KBM-7 (cell line): ENCODE measurements at regions not wholly inside any gene's neighbourhood (a gene's known extent, or its start where the extent isn't known, plus 50 kb on each side); places are given as distances from the start of the nearest gene placed in this dataset.

Experiments
- DNase-seq: peaks from one replicate; pipeline ENCODE4 v3.0.0-alpha.2; 2015
- in situ Hi-C: fragments of 300-500 bp; cut with MboI; formaldehyde crosslinking; loops from 2 replicates; pipeline ENCODE4 v1.14.3; 2020; ENCODE audit warnings: low sequenced_read_pairs, low pct_unique_long_range_greater_than_20kb, mixed read lengths

DNA sequence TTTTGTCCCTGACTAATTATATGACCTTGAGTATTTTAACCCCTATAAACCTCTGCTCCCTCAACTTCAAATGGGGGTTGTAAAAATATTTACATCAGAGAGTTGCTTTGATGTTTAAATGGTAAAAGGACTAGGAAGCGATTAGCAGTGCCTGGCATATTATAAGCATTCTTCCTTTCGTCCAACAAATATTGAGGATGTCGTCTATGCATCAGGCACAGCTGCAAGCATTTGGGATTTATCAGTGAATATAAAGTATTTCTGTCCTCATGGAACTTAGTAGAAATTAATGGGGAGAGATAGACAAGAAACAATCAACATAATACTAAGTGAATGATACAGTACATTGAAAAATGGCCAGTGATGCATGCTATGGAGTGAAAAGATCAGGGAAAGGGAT, 115.5 kb upstream of the EDNRA start:
- no peak for DNase-seq
- in situ Hi-C loops, result no loop called here

DNA sequence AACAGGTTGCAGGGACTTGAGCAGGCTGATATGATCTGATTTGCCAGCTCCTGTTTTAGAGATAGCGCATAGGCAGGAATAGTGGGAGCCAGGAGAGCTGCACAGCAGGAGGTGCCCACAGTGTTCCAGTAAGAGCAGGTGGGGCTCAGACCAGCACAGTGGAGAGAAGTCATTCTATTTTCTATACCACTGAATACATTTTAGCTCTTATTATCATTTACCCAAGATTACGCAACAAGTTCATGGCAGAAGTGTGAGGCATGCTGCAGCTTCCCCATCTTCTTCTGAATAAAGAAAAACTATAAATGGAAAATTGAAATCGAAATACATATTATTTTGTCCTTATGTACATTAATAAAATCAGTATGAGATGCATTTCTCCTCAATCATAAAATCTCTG, 114.7 kb upstream of the EDNRA start:
- no peak for DNase-seq
- in situ Hi-C loops, result no loop called here

DNA sequence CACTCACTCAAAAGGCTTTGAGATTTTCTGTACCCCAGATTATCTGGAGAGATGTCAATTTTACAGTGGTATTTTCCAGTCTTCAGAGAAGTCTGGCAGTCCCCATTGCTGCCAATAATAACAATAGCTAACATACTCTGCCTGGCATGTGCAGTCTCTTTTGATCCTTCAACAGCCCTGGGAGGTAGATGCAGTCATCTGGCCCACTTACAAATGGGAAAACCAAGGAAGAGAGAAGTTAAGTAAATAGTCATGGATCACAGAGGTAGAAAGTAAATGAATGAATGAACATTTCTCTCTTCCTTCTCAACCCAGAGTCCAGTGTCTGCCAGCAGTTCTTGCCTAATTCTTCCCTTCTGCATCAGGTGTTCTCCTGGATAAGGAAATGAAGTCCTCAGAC, 113.0 kb upstream of the EDNRA start:
- DNase-seq, result no peak
- in situ Hi-C loops, result no loop called here

DNA sequence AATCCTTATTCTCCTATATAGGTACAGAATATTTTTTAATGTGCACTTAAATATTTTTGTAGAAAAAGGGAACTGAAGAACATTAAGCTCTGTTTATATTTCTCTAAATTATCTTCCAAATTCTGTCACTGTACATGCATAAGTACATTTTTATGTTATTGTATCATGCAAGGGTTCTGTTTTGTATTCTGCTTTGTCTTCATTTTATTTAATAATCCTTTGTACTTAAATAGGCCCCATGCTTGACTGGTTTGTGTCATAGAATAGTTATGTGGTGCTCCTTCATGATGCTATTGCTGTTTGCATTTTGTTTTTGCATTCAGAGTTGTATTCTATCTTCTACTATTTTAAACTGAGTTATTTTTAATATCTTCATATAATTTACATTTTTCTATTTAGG, 111.9 kb upstream of the EDNRA start:
- DNase-seq, result no peak
- in situ Hi-C loops, result no loop called here

DNA sequence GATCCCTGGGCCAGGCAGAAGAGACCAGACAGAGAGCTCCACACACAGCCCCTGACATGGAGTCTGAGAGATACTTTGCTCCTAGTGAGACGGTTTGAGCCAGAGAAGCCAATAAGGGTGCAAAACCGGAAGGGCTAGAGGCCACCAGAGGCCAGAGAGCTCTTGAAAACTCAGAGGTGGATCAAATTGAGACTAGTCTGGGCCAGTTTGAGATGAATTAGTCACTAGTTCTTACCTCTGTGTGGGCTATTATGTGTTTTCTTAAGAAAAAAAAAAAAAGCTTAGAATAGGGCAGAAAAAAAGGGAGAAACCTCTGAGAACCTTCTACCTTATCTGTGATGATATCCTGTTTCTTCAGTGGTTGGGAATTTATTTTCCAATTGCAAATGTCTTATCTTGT, 110.4 kb upstream of the EDNRA start:
- in situ Hi-C loops, result no loop called here
- DNase-seq, result no peak

DNA sequence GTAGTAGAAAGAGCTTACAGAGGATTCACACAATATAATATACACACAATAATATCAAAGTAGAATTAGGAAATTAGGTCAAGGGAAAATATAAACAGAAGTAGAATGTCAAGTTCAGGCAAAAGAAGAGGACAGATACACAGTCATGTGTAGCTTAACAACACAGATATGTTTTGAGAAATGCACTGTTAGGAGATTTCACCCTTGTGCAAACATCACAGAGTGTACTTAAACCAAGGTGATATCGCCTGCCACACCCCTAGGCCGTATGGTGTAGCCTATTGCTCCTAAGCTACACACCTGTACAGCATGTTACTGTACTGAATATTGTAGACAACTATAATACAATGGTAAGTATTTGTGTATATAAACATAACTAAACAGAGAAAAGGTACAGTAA, 110.0 kb upstream of the EDNRA start:
- DNase-seq, result no peak
- in situ Hi-C loops, result no loop called here

DNA sequence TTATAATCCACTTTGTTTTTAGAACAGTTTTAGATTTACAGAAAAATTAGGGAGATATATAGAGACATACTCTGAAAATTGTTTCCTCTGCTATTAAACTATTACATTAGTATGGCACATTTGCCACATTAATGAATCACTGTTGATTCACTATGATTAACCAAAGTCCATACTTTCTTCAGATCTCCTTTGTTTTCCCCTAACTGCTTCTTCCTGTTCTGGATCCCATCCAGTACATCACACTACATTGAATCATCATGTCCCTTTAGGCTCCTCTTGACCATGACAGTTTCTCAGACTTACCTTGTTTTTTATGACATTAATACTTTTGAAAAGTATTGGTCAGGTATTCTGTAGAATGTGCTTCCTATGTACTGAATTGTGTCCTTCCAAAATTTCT, 109.2 kb upstream of the EDNRA start:
- in situ Hi-C loops, result no loop called here
- DNase-seq, result no peak

DNA sequence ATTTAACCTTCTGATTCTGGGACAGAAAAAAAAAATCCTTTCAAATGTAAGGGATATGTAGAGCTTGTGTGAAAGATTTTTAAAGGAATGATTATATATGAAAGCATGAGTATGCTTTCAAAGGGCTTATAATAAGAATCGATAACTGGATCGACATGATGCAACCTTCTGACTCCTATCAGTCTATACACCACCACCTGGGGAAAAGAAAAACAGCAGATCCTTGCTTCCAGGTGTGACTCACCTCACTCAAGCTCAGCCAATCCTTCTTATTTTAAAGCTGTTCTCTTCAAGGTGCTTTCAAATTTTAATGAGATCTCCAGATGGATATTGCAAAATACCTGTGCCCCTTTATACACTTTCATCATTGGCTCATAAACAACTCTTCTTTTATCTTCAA, 102.1 kb upstream of the EDNRA start:
- in situ Hi-C loops, result no loop called here
- no peak for DNase-seq

DNA sequence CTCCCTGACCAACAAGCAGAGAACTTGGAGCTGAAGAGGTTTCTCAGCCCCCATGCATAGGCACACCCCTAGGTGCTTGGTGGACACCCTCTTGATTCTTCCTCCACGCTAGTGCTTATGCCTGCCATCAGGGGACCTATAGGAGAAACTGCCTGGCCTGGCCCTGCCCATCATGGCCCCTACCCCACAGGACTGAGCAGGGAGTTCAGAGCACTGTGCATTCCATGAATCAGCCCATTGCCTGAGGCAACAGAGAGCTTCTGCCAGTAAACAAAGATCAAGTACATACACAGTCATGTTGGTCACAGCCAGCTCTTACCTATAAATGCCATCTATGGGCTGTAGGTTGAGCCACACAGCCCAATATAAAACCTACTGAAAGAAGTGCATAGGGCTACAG, 99.1 kb upstream of the EDNRA start:
- DNase-seq, result no peak
- in situ Hi-C loops, result no loop called here

DNA sequence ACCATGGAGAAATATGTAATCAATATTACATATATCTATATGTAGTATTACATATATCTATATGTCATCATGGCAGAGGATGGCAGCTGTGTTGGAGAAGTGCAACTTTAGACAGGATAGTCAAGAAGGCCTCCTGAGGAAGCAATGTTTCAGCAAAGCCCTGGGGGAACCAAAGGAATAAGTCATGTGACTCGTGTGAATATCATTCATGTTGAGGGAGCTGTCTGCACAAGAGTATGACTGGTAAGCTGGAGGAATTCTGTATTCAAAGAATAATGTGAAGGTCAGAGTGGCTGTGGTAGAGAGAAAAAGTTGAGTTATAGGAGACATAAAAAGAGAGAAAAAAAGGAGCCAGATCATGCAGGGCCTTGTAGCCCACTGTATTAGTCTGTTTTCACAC, 92.9 kb upstream of the EDNRA start:
- no peak for DNase-seq

DNA sequence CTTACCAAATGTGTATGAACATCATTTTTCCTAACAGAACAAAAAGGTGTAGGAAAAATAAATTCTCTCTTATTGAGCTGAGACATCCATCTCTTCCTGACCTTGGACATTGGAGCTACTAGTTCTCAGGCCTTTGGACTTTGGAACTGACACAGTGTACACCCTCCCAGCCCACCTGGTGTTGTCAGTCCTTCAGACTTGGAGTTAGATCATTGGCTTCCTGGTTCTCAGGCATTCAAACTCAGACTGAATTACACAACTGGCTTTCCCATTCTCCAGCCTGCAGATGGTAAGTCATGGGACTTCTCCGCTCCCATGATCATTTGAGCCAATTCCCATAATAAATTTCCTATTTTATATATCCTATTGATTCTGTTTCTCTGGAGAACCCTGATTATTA, 84.8 kb upstream of the EDNRA start:
- no peak for DNase-seq
- in situ Hi-C loops, result no loop called here

More for the DNA sequence above, 92.9 kb upstream of the EDNRA start:
- in situ Hi-C loops, result no loop called here

DNA sequence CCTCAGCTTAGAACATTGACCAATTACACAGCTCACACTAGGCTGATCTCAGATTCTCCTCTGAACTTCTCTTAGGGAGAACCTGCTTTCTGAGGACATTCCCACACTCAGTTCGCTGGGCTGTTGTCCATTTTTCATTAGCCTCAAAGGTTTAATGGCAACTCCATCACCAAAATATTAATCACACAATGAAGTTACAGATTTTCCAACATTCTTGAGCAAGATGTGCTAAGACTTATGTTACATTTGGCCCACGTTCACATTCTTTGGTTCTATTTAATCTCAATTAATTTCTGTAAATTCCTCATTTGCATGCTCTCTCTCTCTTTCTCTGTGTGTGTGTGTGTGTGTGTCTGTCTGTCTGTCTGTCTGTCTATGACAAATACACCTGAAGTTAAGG, 82.3 kb upstream of the EDNRA start:
- DNase-seq, result no peak
- in situ Hi-C loops, result no loop called here

DNA sequence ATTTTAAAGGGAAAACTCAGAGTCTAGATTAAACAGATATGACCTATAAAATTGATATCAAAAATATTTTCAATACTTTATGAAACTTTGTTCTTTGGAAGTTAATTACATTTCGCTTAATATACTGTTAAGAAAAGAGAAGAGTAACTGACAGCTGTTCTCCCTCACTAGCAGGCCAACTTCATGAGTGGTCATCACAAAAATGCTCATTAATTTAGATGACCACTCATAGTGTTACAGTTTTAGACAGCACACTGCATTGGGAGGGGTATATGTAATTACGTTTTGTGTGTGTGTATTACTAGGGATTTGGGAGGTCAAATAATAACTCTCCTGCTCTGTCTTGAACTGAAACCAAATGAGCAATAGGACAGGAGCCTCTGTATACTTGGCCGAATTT, 80.2 kb upstream of the EDNRA start:
- in situ Hi-C loops, result no loop called here
- DNase-seq, result no peak

DNA sequence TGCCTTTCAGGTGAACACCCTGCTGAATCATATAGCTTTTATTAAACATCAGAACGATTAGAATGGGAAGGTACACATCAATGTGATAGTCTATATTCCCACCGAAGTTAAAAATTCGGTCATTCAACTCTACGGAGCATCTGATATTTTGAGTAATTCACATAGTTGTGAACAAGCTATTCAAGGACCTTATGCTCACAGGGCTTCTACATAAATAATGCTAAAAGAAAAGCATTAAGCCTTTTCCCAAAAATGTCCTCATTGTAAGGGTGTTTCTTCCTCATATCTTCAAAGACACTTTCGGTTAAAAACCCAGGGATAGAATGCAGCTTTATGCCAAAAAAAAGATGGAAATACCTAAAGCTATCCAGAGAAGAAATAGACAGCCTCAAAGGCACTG, 79.7 kb upstream of the EDNRA start:
- DNase-seq, result no peak
- in situ Hi-C loops, result no loop called here

DNA sequence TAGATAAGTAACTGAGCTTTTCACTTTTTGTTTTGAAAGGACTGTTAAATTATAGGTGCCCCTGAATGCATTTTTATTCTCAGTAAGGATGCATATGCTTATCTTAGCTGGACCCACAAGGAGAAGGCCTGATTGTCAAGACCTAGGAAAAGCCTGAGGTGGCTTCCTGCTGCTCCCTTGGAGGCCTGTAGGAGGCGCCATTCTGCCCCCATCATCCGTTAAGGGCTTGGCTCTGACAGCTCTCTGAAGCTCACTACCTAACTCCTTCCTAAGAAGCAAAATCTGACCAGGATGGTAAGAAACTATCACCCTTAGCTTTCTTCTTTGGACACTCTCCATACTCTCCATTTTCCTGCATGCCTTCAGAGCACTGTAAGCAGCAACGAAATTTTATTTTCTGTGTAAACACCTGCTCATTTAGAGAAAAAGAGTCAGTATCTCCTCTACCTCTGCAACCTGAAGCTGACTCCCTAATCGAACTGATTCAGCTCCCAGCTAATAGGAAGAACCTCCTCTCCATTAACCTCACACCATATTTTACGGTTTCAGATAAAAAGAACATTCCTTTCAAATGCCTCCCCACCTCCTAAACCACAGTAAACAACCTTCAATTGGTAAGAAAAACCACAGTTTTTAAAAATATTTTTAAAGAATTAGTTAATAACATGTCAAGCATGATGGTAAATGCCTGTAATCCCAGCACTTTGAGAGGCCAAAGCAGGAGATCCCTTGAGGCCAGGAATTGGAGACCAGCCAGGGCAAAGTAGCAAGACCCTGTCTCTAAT, 73.4 kb upstream of the EDNRA start:
- in situ Hi-C loops, result no loop called here
- DNase-seq, result peak; percentile 20

DNA sequence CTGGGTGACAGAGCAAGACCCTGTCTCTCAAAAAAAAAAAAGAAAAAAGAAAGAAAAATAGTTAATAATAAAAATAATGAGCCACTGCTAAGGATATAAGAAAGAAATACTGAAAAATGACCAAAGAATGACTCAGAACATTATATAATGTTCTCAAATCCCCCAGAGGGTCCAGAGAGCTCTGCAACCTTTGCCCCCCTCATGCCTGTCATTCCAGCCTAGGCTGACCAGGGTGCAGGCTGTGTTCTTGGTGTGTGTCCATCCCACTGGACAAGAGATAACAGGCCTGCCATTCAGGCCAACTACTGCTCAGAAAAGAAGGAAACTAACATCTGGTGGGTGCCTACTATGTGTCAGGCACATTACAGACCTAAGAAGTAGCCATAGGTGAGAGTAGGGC, 72.7 kb upstream of the EDNRA start:
- in situ Hi-C loops, result no loop called here
- DNase-seq, result no peak

DNA sequence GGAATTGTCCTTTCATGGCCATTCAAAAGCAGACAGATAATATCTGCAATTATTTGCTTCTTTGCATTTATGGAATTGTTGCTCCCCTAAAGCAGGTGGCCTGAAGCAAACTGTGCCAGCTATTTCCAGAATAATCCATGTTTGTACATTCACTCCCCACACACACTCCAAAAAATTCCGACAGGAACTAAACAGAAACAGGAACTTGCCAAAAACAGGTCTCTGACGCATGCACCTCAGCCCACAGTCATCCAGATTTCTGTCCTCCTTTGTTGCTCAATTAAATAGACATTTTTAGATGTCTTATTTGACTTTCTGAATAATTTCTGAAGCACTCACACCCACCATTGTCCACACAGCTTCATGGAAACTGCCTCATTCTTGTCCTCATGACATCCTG, 71.5 kb upstream of the EDNRA start:
- in situ Hi-C loops, result no loop called here
- DNase-seq, result no peak

DNA sequence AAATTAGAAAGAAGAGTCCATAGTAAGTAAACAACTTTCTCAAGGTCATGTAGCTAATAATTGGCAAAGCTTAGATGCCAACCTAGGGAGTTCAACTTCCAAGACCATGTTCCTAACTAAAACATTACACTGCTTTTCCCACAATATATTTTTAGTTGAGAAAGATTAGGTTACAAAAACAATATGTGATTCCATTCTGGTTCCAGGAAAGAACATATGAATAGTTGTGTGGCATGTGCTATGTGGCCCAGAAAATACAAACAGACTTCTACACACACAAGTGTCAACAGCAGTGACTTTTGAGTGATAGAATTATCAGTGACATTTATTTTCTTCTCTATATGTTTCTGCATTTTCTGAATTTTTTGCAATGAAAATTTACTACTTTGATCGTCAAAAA, 62.7 kb upstream of the EDNRA start:
- DNase-seq, result no peak
- in situ Hi-C loops, result no loop called here

DNA sequence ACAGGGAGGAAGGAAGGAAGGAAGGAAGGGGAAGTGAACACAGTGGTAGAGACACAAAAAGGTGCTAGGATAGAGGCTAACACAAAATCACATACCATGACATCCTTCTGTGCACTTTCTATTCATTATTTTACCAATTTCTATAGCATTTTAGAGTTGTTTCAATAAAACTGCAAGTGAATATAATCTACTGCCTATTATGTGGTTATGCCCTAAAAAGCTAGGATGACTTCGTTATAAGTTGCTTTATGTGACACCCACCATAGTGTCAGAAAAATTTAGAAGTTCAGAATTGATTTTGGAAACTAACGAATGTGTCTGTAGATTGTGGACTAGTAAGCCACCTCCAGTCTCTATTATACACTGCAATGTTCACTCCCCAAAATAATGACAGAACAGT, 59.4 kb upstream of the EDNRA start:
- in situ Hi-C loops, result no loop called here
- DNase-seq, result no peak

DNA sequence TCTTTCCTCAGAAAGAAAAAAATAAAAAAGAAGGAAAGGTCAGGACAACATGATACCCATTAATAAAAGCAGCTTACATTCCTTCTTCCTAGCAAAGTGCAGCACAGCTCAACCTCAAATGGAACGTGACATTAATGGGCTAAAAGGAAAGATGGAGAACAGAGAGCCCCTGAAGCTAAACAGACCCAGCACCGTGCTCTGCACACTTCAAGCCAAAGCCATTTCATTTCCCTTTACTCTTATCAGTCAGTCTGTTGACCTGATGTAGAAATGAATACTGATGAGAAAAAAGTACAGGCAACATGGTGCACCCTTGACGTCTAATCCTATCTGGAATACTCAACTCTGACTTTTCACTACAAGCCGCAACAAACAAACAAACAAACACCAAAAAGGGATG, 57.7 kb upstream of the EDNRA start:
- DNase-seq, result no peak
- in situ Hi-C loops, result no loop called here

DNA sequence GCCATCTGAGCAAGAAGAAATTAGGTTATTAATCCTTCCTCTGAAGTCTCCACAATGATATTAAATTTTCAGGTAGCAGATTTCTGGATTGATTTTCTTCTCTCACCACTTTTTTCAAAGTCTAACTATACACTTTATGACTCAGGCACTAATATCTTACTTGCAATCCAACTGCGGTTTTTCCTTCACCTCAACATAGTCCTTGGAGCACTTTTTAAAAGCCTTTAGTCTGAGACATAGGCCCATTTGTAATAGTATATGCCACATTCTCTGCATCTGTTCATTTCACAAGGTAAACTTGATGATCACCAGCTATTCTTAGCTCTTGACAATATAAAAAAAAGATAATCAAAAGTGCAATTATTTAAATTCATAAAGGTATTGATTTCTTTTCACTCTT, 55.9 kb upstream of the EDNRA start:
- DNase-seq, result no peak
- in situ Hi-C loops, result no loop called here

DNA sequence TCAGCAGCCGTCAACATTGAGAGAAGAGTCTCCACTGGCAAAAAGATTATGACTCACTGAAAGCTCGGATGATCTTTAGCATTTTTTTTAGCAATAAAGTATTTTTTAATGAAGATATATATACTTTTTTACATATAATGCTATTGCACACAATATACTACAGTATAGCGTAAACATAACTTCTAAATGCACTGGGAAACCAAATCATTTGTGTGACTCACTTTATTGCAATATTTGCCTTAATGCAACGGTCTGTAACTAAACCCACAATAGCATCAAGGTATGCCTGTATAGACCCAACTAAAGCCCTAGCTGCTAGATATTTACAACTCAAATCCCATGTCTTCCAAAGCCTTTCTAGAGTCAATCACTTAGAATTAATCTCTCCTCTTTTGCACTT, 52.3 kb upstream of the EDNRA start:
- DNase-seq, result no peak
- in situ Hi-C loops, result no loop called here
